ENCODE measurements at regions not wholly inside any gene's neighbourhood (a gene's known extent, or its start where the extent isn't known, plus 50 kb on each side); places are given as distances from the start of the nearest gene placed in this dataset.

GRCh38 chr2:160561551-160562295 lies 68.1 kb upstream of the RBMS1 start:
- Histone ChIP-seq H3K4me1 (no peaks in the 10 kb centered on the region), H3K4me3 (no peak overlapping the region), H3K36me3 (no peaks in the 10 kb centered on the region), H3K9me3 (no peaks in the 10 kb centered on the region), H3K27me3 (no peaks in the 10 kb centered on the region), H3K9ac (ENCODE audit: low read depth in 2 of 2, low read length in 2 of 2) (no peak overlapping the region), H3K27ac (no peak overlapping the region)
- DNase-seq: no peak
- intact Hi-C loops (cut with DNase I): no loop called here
- TF ChIP-seq, protein P1, sequence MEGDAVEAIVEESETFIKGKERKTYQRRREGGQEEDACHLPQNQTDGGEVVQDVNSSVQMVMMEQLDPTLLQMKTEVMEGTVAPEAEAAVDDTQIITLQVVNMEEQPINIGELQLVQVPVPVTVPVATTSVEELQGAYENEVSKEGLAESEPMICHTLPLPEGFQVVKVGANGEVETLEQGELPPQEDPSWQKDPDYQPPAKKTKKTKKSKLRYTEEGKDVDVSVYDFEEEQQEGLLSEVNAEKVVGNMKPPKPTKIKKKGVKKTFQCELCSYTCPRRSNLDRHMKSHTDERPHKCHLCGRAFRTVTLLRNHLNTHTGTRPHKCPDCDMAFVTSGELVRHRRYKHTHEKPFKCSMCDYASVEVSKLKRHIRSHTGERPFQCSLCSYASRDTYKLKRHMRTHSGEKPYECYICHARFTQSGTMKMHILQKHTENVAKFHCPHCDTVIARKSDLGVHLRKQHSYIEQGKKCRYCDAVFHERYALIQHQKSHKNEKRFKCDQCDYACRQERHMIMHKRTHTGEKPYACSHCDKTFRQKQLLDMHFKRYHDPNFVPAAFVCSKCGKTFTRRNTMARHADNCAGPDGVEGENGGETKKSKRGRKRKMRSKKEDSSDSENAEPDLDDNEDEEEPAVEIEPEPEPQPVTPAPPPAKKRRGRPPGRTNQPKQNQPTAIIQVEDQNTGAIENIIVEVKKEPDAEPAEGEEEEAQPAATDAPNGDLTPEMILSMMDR (IDR thresholded peaks at IDR 0.05): no peak

DNA sequence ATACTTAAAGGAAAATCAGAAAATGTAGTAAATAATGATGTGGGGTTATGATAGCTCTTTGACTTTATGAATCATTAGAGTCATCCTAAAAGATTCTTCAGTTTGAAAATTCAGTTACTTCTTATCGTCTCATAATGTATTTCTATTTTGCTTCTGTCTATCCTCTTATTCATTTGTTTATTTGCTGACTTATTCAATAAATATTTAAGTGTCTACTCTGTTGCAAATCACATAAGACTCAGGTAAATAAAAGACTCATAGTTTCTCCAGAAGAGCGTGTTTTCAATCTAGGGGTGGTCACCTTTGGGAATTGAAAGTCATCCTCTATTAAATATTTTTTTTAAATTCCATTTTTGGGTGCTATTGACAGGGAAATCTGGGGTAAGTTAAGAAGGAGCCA lies 69.1 kb upstream of the RBMS1 start:
- Histone ChIP-seq H3K9me3 (no peaks in the 10 kb centered on the region), H3K4me3 (no peak overlapping the region), H3K9ac (ENCODE audit: low read depth in 2 of 2, low read length in 2 of 2) (no peak overlapping the region), H3K36me3 (no peaks in the 10 kb centered on the region), H3K4me1 (no peaks in the 10 kb centered on the region), H3K27ac (no peak overlapping the region), H3K27me3 (no peaks in the 10 kb centered on the region)
- no peak for DNase-seq
- intact Hi-C loops (cut with DNase I): no loop called here
- TF ChIP-seq, protein P1 (IDR thresholded peaks at IDR 0.05): no peak

DNA sequence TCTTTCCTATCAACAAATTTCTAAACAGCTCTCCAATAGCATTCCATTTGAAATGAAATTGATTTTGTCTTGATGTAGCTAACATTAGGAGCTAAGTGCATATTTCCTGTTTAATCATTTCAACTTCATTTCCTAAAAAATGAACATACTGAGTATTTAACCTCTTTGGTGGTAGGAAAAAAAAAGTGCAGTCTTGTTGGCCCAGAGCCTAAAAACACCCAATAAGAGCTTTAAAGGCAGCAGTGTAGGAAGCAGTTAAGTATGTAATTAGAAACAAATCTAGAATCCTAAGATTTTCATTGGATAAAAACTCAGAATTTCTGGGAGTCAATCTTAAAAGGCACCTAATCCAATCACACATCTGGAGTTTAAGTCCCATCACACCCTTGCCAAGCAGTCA lies 71.0 kb upstream of the RBMS1 start:
- H3K9ac ChIP-seq (ENCODE audit: low read depth in 2 of 2, low read length in 2 of 2): no peak overlapping the region
- no peak overlapping the region for H3K27ac ChIP-seq
- TF ChIP-seq, protein P1 (IDR thresholded peaks at IDR 0.05): no peak
- intact Hi-C loops (cut with DNase I): no loop called here
- no peaks in the 10 kb centered on the region for H3K4me1 ChIP-seq
- H3K36me3 ChIP-seq: no peaks in the 10 kb centered on the region
- no peak for DNase-seq
- no peaks in the 10 kb centered on the region for H3K27me3 ChIP-seq
- no peak overlapping the region for H3K4me3 ChIP-seq
- H3K9me3 ChIP-seq: no peaks in the 10 kb centered on the region

DNA sequence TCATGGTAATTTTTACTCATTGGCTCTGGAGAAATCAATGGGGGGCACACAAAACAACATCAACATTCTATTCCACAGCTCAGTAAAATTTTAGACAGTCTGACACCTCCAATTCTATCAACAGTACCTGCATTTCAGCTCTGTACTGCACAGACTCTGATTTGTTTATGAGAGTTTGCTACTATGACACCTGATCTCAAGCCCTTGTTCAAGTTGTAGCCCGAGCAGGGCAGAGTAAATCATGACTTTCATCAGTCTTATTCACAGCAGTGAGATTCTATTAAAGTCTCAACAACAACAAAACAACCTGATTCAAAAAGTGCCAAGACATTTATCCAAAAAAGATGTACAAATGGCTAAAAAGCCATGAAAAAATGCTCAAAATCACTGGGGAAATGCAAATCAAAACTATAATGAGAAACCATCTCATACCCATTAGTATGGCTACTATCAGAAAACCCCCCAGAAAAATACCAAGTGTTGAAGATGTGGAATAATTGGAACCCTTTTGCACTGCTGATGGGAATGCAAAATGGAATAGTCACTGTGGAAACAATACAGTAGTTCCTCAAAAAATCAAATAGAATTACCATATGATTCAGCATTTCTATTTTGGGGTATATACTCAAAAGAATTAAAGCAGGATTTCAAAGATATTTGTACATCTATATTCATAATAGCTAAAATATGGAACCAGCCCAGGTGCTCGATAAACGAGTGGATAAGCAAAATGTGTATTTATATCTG lies 71.7 kb upstream of the RBMS1 start:
- TF ChIP-seq, protein P1 (IDR thresholded peaks at IDR 0.05): no peak
- H3K9me3 ChIP-seq: no peaks in the 10 kb centered on the region
- intact Hi-C loops (cut with DNase I): no loop called here
- H3K27me3 ChIP-seq: no peaks in the 10 kb centered on the region
- no peaks in the 10 kb centered on the region for H3K36me3 ChIP-seq
- no peak overlapping the region for H3K4me3 ChIP-seq
- H3K27ac ChIP-seq: no peak overlapping the region
- no peak for DNase-seq
- no peak overlapping the region for H3K9ac ChIP-seq (ENCODE audit: low read depth in 2 of 2, low read length in 2 of 2)
- no peaks in the 10 kb centered on the region for H3K4me1 ChIP-seq

DNA sequence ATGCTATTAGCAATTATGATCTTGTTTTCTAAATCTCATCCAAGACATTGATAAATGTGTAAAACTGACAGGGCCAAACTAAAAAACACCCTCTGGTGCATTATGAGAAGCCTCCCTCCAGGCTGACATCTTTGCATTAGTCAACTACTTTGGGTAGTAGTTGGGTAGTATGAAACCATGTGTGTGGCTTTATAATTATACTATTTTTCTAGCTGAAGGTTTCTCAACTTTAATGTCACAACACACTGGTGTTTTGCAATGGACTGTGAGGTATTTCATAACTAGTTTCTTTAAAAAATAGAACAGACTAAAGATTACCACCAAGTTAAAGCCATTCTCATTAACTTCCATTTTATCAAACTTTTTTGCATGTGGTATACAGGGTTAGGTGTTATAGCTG lies 73.1 kb upstream of the RBMS1 start:
- intact Hi-C loops (cut with DNase I): no loop called here

More for the DNA sequence above, 73.1 kb upstream of the RBMS1 start:
- Histone ChIP-seq H3K9me3 (no peaks in the 10 kb centered on the region), H3K36me3 (no peaks in the 10 kb centered on the region), H3K27ac (no peak overlapping the region), H3K4me3 (no peak overlapping the region), H3K27me3 (no peaks in the 10 kb centered on the region), H3K4me1 (no peaks in the 10 kb centered on the region), H3K9ac (ENCODE audit: low read depth in 2 of 2, low read length in 2 of 2) (no peak overlapping the region)
- no peak for DNase-seq
- TF ChIP-seq, protein P1 (IDR thresholded peaks at IDR 0.05): no peak
